ENCODE measurements at regions not wholly inside any gene's neighbourhood (a gene's known extent, or its start where the extent isn't known, plus 50 kb on each side); places are given as distances from the start of the nearest gene placed in this dataset.

GRCh38 chr1:192958871-192959270 is 100.3 kb downstream of the UCHL5 start (continued):
- TF ChIP-seq ZBTB49 (CRISPR knock-in tag; IDR thresholded peaks at IDR 0.05; ENCODE audit: borderline replicate concordance) (no peak), UBTF (IDR thresholded peaks at IDR 0.05; ENCODE audit: borderline replicate concordance in 1 of 2, low read depth in 2 of 2, low read length in 2 of 2) (no peak), ZNF584 (CRISPR knock-in tag; IDR thresholded peaks at IDR 0.05; ENCODE audit: low read depth) (no peak), U2AF2 (optimal IDR thresholded peaks at IDR 0.05; ENCODE audit: low read depth, low read length) (no peak), IRF1 (CRISPR knock-in tag; IDR thresholded peaks at IDR 0.05; ENCODE audit: borderline replicate concordance) (no peak), RFX1 (IDR thresholded peaks at IDR 0.05) (no peak), RBM17 (IDR thresholded peaks at IDR 0.05; ENCODE audit: borderline replicate concordance, low read depth, low read length) (no peak), ZNF785 (CRISPR knock-in tag; IDR thresholded peaks at IDR 0.05) (no peak), NFATC3 (IDR thresholded peaks at IDR 0.05) (no peak)

Measured in K562 (cell line).